GM23248 (cell line): ENCODE measurements at regions not wholly inside any gene's neighbourhood (a gene's known extent, or its start where the extent isn't known, plus 50 kb on each side); places are given as distances from the start of the nearest gene placed in this dataset.

Experiments
- EZH2 ChIP-seq: fragments of 200-600 bp; sonication (generic); IDR thresholded peaks from 2 replicates; pipeline ENCODE4 v1.6.1; 2018; ENCODE audit warnings: antibody characterized with exemption, mild to moderate bottlenecking; ENCODE audit not compliant: insufficient read depth, poor library complexity, severe bottlenecking
- EZH2phosphoT487 ChIP-seq: fragments of 200-600 bp; sonication (generic); IDR thresholded peaks from 2 replicates; pipeline ENCODE4 v1.6.1; 2018; ENCODE audit warnings: antibody characterized with exemption, moderate library complexity, mild to moderate bottlenecking, low read depth; ENCODE audit not compliant: insufficient read depth

GRCh38 chr3:103341078-103341606 lies 906.3 kb downstream of the ZPLD1 start:
- TF ChIP-seq EZH2, result no peak
- no peak for TF ChIP-seq EZH2phosphoT487
